Ureter (tissue), 1 donor: ENCODE measurements at regions not wholly inside any gene's neighbourhood (a gene's known extent, or its start where the extent isn't known, plus 50 kb on each side); places are given as distances from the start of the nearest gene placed in this dataset.

Experiments
- DNase-seq: peaks from one replicate; pipeline ENCODE4 v3.0.0-alpha.2; 2020; ENCODE audit warnings: low spot score
- donor health status: DM: yes; HTN: yes; CAD: no.

DNA sequence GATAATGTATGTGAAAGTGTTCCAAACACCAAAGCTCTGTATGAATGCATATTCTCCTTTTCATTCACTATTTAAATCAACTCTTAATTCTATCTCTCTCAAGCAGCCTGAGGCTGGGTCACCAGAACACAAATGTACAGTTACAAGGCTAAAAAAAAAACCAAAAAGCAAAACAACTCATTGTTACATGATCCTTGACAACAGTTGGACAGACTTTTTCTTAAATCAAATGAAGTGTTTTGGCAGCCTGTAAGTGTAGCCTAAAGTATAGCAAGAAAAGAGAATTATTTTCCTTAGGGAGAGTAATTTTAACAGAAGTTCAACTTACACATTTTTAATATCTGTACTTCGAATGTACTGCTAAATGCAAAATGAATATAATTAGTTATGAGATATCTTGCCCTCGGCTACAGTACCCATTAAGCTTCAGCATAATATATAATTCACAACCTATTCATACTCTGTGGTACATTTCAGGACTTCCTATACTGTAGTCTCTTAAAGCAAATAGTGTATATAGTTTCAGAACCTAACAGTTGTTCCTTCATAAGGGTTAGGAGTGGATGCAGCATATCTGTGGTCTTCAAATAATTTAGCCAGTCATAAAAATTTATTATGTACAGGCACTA is 214.0 kb upstream of the BTG1 start:
- no peak for DNase-seq

DNA sequence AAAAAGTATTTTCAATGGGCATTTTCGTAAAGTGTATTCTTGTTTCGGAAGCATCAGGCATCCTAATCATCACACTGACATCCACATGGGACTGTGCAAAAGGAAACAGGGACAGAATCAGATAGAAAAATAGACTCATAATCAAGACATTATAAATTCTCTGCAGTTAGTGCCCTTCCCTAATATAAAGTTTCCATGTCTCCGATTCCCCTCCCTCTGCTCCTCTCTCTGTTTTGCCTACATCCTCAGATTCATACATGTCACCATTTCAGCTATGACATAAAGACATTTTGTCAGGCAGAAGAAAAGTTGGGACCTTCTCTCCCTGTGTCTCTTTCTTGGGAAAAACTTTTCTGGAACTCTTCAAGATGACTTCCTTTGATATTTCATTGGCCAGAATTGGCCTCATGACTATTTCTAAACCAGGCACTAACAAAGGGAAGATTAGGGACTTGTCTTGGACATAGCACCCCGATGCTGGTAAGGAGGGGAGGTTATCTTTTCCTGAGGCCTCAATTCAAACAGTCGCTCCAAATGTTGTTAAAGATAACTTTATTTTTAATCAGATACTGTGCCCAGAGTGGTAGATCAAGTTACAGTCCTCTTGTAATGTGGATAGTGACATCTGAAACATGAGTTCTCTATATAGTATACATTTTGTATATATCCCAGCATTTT is 212.1 kb upstream of the BTG1 start:
- DNase-seq: no peak

DNA sequence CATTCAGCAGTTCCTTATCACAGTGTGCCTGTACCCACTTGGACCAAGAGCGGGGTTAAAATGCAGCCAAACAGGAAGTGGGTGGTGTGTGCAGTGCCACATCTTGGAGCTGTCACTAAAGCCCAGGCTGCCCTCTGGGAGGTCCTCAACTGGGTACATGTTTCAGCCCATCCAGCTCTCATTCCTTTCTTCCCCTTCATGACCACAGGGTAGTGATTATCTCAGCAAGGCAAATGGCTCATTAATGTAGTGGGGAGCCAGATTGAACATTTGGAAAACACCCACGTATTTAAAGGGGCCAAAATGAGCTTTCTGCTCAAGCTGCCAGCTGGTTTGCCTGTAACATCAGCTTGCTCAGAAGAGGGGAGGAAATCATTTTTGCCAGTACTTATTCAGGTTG is 210.8 kb upstream of the BTG1 start:
- no peak for DNase-seq

DNA sequence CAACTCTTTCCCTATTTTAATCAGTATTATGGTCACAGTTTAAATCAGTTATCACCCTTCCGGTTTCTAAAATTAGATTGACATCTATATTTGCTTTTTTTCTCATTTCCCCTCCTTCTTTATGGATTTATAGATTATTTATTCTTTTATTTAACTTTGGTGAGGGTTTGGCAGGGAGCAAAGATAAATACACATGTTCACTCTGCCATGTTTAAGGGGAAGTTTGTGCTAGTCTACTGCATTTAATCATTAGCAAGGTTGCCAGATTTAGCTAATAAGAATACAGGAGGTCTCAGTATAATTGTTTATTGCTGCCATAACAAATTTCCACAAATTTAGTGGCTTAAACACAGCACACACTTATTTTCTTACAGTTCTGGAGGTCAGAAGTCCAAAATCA is 204.0 kb upstream of the BTG1 start:
- DNase-seq: no peak

DNA sequence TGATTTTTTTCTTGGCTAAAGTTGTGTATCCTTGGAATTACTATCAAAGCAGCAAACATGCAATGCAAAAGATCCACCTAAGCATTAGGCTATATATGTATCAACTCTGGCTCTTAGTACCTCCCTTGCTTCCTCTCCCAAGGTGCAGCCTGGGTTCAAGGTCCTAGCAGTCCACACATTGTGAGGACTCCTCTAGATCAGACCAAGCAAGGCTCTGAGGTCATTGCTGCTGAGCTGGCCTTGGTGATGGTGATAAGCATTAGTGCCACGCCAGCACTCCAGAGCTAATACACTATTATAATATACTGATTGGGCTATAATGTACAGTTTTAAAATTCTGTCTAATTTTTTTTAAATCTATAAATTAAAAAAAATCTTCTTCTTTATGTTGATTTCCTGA is 196.9 kb upstream of the BTG1 start:
- no peak for DNase-seq

DNA sequence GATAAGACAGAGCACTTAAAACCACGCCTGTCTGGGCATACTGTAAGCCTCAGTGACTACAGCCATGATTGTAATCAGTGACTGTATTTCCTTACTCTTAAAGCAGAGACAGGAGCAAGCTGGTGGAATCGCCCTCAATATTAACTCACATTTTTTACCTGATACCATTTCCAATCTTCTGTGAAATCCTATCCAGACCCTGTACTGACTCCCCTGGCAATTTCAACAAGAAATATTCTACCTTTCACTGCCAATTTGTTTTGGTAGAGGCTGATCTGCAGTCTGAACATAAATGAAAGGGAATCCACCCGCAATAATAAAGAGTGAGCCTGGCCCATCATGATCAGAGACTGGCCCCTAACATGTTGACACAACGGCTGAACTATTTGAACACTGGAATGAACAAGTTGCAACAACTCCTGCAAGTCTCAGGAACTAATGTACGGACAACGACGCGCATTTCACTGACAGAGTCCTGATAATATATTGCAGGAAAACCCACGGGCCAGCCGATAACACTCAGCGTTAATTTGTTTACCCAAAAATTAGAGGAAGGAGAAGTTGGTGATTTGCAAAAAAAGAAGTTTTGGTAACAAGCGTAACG is 195.5 kb upstream of the BTG1 start:
- DNase-seq: peak; percentile 62

DNA sequence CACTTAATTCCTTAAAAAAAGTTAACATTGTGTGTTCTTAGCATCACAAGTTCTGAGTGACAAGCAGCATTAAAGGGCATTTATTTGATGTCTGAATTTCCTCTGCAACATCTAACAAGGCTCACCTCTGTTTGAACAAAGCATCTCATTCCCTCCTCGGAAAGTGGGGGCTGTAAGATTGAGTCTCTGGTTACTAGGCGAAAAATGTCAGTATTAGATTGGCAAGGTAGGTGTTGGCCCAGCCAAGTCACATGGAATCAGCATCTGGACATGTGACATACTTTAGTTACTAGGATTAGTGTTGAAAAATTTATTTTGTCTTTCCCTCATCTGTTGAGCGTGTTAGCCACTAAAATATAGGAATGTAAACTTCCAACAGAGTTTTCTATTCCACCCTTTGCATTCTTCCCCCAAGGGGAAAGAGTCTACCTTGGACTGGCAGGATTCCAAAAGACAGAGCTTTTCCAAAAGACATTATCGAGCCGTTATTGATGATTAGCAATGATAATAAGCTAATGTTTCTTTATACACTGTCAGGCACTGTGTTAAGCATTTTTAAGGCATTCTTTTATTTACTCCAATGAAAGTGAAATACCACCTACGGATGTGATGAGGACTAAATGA is 194.9 kb upstream of the BTG1 start:
- DNase-seq: no peak

DNA sequence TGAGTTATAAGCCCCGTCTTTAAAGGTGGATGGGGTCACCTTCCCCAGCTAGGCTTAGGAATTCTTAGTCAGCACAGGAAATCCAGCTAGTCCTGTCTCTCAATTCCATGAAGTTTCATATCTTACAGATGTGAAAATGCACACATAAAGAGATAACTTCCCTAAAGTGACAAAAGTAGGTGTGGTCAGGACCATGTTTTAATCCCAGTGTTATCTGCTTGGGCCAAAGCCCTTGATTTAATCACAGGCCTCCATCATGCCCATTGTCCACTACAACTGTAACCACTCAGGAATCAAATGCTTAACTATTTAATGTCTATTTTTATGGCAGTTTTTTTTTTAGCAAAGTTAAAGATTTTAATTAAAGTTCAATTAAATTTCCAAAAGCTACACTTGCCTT is 194.4 kb upstream of the BTG1 start:
- DNase-seq: no peak

DNA sequence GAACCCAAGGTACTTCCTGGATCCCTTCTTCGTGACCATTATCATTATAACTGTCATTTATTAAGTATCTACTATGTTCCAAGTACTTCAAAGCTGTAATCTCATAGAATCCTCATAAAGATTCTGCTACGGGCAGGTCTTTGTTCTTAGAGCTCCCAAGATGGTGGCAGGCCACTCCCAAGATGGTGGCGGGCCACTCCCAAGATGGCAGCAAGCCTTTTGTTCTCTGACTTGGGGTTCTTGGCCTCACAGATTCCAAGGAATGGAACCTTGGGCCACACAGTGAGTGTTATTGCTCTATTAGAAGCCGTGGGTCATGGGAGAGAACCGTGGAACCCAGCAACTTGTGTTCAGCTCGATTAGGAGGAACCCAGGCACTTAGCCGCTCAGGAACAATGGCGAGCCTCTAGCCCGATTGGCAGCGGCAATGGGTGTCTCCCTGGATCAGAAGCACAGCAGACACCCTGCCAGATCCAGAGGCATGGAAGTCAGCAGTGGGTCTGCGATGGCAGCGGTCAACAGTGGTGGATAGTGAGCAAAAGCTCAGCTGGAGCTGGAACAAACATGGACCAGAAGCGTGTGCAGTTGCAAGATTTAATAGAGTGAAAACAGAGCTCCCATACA is 193.7 kb upstream of the BTG1 start:
- no peak for DNase-seq

DNA sequence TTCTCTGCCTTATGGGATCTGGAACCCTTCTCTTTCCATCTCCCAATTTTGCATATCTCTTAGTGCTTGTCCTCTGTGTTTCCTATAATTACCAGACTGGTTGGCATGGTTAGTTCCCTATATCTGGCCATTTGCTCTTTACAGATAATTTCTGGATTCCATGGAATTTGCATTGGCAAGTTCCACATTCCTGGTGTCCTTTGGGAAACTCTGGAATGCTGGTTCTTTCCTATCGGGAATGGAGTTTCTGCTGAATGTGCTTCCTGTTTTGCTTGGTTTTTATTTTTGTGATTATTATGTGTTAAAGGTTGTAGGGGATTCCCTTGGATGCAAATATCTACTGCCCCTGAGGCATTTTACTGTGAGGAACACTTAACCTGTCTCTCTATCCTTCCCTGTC is 193.0 kb upstream of the BTG1 start:
- no peak for DNase-seq

DNA sequence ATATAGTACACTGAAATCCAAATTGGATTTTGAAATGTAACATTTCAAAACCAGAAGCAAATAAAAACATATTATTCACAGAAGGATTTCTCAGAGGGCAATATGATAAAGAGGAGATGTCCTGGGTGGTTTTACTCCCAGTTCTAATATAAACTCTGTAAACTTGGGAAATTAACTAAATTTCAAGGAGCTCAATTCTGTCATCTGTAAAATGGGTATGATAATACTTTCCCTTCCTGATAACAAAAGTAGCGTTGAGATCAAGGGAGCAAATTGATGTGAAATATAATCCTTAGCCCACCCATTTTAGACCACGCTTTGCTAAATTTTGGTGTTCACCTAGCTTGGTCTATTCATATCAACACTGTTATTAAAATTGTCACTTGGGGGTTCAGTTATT is 192.5 kb upstream of the BTG1 start:
- no peak for DNase-seq

DNA sequence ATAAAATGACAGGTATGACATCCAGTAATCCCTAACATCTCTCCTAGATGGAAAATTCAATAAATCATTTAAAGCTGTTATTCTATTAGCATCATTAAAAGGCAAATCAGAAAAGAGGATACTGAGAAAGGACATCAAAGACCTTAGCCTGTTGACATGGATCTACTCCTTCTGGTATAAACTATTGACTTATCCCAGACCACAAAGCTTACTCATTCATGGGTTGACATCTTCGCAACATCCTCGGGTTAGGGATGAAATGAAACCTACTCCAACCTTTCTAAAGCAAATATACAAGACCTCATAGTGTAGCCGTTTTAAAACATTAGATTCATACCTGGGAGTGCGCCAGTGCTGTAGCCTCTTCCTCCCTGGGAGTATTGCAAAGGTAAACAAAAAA is 191.5 kb upstream of the BTG1 start:
- DNase-seq: no peak

DNA sequence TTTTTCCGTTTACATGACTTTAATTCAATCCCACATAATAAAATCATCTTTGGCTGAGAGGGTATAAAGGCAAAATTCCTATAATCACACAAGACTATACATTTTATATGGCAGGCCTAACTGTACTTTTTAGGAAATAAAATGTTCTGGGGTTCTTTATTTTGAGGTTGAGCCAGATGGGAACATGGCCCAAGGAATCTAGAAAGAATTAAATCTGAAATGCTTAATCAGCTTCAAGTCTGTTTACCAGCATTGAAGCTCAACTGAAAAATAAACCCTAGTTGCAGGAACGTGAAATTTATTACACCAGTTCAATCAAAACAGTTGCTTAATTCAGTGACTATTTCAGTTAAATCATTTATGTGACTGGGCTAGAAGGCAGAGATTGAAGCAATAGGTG is 191.0 kb upstream of the BTG1 start:
- DNase-seq: no peak

DNA sequence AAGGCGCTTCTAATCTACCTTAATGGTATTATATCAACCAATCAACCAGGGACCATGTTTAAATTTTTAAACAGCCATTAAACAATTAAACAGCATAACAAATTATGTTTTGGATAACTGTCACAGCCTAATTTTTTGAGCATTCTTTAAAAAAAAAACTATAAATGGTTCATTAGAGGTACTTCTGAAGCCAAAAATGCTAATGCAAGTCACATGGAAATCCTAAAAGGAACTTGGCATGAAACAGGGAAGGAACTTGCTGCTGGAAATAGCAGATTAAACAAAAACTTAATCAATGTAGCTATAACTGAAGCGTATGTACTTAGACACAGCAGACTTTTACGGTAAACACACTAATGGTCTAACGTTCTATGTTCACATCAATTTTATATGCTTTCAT is 190.2 kb upstream of the BTG1 start:
- DNase-seq: no peak

DNA sequence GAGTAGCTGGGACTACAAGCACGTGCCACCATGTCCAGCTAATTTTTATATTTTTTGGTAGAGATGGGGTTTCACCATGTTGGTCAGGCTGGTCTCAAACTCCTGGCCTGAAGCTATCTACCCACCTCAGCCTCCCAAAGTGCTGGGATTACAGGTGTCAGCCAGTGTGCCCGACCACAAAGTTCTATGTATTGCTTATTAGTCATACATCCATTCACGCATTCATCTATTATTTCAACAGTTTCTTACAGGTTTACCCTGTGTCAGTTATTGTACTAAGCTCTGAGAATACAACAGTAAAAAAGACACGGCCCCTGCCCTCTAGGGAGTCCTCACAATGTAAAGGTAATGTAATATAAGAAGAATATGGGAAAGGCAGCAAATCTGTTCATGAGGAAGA is 188.9 kb upstream of the BTG1 start:
- DNase-seq: no peak

DNA sequence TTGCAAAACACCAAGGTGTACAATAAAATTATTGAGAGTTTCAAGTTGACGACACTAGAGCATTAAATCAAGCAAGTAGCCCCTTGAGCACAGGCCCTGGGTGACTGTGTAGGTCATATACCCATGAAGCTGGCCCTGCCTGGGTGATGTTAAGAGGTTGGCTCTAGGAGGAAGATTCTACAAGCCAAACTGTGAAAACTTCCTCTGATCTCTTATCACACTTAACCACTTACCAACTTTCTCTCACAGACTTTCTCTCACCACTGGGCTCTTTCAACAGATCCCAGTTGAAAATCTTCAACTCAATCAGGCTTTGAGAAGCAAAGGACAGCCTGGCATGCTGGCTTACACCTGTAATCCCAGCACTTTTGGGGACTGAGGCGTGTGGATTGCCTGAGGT is 186.9 kb upstream of the BTG1 start:
- DNase-seq: no peak

DNA sequence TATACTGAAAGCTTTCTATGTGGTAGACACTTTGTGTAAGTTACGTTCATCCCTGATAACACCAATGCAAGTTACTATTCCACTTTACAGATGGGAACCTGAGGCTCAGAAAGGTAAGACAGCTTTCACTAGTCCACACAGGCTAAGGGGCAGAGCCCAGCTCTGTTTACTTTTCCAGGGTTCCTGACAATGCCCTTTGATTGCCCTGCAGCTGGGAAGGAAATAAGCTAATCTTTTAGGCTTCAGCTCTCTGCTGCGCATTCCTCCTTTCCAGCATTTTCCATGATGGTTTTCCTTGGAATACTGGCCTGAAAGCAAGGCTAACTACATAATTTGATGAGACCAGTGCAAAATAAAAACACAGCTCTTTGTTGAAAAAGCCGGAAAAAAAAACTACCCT is 185.7 kb upstream of the BTG1 start:
- no peak for DNase-seq

DNA sequence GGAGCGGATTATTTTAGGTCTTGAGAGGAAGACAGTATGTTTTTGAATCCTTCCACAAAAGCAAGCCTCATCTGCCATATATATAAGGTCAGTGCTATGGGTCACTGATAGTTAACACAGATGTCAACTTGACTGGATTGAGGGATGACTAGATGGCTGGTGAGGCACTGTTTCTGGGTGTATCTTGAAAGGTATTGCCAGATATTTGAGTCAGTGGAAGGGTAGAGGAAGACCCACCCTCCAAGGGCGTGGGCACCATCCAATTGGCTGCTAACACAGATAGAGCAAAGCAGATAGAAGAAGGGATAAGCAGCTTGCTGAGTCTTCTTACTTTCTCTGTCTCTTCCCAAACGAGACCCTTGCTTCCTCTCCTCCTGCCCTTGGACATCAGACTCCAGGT is 185.0 kb upstream of the BTG1 start:
- DNase-seq: no peak

DNA sequence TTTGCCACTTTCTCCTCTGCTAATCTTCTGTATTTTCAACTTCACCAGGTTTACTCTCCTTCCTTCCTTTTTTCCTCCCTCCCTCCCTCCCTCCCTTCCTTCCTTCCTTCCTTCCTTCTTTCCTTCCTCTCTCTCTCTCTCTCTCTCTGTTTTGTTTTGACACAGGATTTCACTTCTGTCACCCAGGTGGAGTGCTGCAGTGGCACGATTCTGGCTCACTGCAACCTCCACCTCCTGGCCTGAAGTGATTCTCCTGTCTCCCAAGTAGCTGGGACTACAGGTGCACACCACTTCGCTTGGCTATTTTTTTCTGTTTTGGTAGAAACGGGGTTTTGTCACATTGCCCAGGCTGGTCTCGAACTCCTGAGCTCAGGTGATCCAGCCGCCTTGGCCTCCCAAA is 181.2 kb upstream of the BTG1 start:
- no peak for DNase-seq

DNA sequence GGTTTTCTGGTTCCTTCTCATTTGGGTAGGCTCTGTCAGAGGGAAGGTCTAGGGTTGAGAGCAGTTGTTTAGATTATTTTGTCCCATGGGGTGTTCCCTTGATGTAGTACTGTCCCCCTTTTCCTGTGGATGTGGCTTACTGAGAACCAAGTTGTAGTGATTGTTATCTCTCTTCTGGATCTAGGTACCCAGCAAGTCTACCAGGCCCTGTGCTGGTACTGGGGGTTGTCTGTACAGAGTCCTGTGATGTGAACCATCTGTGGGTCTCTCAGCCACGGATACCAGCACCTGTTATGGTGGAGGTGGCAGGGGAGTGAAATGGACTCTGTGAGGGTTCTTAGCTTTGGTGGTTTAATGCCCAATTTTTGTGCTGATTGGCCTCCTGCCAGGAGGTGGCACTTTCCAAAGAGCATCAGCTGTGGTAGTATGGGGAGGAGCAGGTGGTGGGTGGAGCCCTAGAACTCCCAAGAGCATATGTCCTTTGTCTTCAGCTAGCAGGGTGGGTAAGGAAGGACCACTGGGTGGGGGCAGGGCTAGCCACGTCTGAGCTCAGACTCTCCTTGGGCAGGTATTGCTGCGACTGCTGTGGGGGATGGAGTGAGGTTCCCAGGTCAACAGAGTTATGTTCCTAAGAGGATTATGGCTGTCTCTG is 179.3 kb upstream of the BTG1 start:
- DNase-seq: no peak

DNA sequence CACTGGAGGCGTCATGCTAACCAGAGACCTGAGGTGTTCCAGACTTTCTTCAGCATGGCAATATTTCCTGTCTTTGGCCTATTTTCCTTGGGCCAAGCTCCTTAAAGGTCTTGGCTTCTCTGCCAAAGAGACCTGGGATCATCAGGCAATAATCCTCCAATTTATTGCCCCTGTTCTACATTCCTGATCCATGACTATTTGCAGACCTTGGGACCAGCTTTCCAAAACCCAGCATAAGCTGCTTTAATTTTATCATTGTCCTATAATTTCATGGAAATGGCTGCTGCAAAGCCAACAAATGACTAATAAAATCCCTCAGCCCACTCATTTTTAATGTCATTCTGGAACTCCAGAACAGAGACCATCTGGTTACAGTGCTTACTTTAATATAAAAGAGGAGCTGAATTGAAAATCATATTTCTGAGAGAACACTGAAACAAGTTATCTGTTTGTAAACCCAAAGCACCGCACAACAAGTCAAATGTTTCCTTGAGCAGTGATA is 166.9 kb upstream of the BTG1 start:
- DNase-seq: no peak
